Esophagus muscularis mucosa (tissue), 4 donors: ENCODE measurements at regions not wholly inside any gene's neighbourhood (a gene's known extent, or its start where the extent isn't known, plus 50 kb on each side); places are given as distances from the start of the nearest gene placed in this dataset.

Experiments
- EP300 ChIP-seq: sonication (generic); formaldehyde crosslinking; IDR thresholded peaks from one replicate; pipeline ENCODE4 v1.6.1; 2017; ENCODE audit warnings: antibody characterized with exemption
- POLR2A ChIP-seq: fragments of 450-650 bp; IDR thresholded peaks from one replicate; pipeline ENCODE4 v1.6.1; 2017; ENCODE audit warnings: antibody characterized with exemption, moderate library complexity, mild to moderate bottlenecking, low read depth
- POLR2AphosphoS5 ChIP-seq, 2 donors: sonication (generic); formaldehyde crosslinking; IDR thresholded peaks; one replicate each; pipeline ENCODE4 v1.6.1; 2017; ENCODE audit warnings: antibody characterized with exemption in 2 of 2
- TF ChIP-seq, protein P1 (sequence below), 3 experiments: fragments of 200-600 bp in 2 of 3; fragments of 450-650 bp in 1 of 3; sonication (generic) in 2 of 3; IDR thresholded peaks; one replicate each; pipeline ENCODE4 v1.5.1; 2017 to 2019; ENCODE audit warnings: antibody characterized with exemption in 3 of 3, mild to moderate bottlenecking in 2 of 3, moderate library complexity in 1 of 3

DNA sequence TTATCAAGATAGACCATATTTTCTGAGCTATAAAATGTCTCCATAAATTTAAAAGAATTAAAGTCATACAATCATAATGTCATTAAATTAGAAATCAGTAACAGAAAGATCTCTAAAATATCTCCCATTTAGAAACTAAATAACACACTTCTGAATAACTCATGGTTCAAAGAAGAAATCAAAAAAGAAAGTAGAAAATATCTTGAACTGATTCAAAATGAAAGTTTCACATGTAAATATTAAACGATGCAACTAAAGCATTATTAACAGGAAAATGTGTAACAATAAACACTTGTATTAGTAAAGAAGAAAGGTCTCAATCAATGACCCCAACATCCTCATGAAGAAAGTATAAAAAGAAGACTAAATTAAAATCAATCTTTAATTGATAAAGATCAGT lies 50.5 kb upstream of the PZP start:
- TF ChIP-seq, protein P1, sequence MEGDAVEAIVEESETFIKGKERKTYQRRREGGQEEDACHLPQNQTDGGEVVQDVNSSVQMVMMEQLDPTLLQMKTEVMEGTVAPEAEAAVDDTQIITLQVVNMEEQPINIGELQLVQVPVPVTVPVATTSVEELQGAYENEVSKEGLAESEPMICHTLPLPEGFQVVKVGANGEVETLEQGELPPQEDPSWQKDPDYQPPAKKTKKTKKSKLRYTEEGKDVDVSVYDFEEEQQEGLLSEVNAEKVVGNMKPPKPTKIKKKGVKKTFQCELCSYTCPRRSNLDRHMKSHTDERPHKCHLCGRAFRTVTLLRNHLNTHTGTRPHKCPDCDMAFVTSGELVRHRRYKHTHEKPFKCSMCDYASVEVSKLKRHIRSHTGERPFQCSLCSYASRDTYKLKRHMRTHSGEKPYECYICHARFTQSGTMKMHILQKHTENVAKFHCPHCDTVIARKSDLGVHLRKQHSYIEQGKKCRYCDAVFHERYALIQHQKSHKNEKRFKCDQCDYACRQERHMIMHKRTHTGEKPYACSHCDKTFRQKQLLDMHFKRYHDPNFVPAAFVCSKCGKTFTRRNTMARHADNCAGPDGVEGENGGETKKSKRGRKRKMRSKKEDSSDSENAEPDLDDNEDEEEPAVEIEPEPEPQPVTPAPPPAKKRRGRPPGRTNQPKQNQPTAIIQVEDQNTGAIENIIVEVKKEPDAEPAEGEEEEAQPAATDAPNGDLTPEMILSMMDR (IDR thresholded peaks at IDR 0.05): no peak
- TF ChIP-seq POLR2AphosphoS5 (IDR thresholded peaks at IDR 0.05) (no peak), POLR2A (no peak), EP300 (no peak)
